H1 (cell line): ENCODE measurements at regions not wholly inside any gene's neighbourhood (a gene's known extent, or its start where the extent isn't known, plus 50 kb on each side); places are given as distances from the start of the nearest gene placed in this dataset.

Source experiments
- ASH2L ChIP-seq: fragments of 200-600, 300-600 bp; sonication (generic); IDR thresholded peaks from one replicate; pipeline ENCODE4 v1.7.1; 2017; ENCODE audit warnings: low read length
- RFX5 ChIP-seq: IDR thresholded peaks from 2 replicates; pipeline ENCODE4 v1.6.1; 2011; ENCODE audit warnings: low read depth, low read length, improper control_type of control experiment, borderline replicate concordance
- TF ChIP-seq, protein P1 (sequence below): fragments of 300-600 bp; sonication (generic); IDR thresholded peaks from 2 replicates; pipeline ENCODE4 v1.7.1; 2012; ENCODE audit warnings: low read length, moderate library complexity, mild to moderate bottlenecking, inconsistent platforms; ENCODE audit not compliant: insufficient replicate concordance
- TF ChIP-seq, protein P2 (sequence below): IDR thresholded peaks from 2 replicates; pipeline ENCODE4 v1.6.1; 2011; ENCODE audit warnings: low read depth, mild to moderate bottlenecking, low read length; ENCODE audit not compliant: insufficient read depth

- TF ChIP-seq, protein P1, sequence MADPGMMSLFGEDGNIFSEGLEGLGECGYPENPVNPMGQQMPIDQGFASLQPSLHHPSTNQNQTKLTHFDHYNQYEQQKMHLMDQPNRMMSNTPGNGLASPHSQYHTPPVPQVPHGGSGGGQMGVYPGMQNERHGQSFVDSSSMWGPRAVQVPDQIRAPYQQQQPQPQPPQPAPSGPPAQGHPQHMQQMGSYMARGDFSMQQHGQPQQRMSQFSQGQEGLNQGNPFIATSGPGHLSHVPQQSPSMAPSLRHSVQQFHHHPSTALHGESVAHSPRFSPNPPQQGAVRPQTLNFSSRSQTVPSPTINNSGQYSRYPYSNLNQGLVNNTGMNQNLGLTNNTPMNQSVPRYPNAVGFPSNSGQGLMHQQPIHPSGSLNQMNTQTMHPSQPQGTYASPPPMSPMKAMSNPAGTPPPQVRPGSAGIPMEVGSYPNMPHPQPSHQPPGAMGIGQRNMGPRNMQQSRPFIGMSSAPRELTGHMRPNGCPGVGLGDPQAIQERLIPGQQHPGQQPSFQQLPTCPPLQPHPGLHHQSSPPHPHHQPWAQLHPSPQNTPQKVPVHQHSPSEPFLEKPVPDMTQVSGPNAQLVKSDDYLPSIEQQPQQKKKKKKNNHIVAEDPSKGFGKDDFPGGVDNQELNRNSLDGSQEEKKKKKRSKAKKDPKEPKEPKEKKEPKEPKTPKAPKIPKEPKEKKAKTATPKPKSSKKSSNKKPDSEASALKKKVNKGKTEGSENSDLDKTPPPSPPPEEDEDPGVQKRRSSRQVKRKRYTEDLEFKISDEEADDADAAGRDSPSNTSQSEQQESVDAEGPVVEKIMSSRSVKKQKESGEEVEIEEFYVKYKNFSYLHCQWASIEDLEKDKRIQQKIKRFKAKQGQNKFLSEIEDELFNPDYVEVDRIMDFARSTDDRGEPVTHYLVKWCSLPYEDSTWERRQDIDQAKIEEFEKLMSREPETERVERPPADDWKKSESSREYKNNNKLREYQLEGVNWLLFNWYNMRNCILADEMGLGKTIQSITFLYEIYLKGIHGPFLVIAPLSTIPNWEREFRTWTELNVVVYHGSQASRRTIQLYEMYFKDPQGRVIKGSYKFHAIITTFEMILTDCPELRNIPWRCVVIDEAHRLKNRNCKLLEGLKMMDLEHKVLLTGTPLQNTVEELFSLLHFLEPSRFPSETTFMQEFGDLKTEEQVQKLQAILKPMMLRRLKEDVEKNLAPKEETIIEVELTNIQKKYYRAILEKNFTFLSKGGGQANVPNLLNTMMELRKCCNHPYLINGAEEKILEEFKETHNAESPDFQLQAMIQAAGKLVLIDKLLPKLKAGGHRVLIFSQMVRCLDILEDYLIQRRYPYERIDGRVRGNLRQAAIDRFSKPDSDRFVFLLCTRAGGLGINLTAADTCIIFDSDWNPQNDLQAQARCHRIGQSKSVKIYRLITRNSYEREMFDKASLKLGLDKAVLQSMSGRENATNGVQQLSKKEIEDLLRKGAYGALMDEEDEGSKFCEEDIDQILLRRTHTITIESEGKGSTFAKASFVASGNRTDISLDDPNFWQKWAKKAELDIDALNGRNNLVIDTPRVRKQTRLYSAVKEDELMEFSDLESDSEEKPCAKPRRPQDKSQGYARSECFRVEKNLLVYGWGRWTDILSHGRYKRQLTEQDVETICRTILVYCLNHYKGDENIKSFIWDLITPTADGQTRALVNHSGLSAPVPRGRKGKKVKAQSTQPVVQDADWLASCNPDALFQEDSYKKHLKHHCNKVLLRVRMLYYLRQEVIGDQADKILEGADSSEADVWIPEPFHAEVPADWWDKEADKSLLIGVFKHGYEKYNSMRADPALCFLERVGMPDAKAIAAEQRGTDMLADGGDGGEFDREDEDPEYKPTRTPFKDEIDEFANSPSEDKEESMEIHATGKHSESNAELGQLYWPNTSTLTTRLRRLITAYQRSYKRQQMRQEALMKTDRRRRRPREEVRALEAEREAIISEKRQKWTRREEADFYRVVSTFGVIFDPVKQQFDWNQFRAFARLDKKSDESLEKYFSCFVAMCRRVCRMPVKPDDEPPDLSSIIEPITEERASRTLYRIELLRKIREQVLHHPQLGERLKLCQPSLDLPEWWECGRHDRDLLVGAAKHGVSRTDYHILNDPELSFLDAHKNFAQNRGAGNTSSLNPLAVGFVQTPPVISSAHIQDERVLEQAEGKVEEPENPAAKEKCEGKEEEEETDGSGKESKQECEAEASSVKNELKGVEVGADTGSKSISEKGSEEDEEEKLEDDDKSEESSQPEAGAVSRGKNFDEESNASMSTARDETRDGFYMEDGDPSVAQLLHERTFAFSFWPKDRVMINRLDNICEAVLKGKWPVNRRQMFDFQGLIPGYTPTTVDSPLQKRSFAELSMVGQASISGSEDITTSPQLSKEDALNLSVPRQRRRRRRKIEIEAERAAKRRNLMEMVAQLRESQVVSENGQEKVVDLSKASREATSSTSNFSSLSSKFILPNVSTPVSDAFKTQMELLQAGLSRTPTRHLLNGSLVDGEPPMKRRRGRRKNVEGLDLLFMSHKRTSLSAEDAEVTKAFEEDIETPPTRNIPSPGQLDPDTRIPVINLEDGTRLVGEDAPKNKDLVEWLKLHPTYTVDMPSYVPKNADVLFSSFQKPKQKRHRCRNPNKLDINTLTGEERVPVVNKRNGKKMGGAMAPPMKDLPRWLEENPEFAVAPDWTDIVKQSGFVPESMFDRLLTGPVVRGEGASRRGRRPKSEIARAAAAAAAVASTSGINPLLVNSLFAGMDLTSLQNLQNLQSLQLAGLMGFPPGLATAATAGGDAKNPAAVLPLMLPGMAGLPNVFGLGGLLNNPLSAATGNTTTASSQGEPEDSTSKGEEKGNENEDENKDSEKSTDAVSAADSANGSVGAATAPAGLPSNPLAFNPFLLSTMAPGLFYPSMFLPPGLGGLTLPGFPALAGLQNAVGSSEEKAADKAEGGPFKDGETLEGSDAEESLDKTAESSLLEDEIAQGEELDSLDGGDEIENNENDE: no peak
- TF ChIP-seq RFX5 (no peak), ASH2L (no peak)
- TF ChIP-seq, protein P2, sequence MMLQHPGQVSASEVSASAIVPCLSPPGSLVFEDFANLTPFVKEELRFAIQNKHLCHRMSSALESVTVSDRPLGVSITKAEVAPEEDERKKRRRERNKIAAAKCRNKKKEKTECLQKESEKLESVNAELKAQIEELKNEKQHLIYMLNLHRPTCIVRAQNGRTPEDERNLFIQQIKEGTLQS: no peak
Measured at GRCh38 chr2:21814588-21815149, 690.9 kb downstream of the TDRD15 start (continued).
